ENCODE measurements at regions not wholly inside any gene's neighbourhood (a gene's known extent, or its start where the extent isn't known, plus 50 kb on each side); places are given as distances from the start of the nearest gene placed in this dataset.
A peak's percentile ranks its signal among the peaks of the same experiment; 100 is the strongest.
"Not testable (repeated sequence)": the region's sequence is repeated elsewhere in the genome, so short reads cannot be mapped to it uniquely, and the experiment has no call there.

GRCh38 chr9:90741036-90741435 lies 60.6 kb upstream of the SYK start:
- DNase-seq: no peak

GRCh38 chr9:90737742-90738141 lies 63.9 kb upstream of the SYK start:
- no peak for DNase-seq

GRCh38 chr9:90735952-90736351 lies 65.7 kb upstream of the SYK start:
- DNase-seq: peak; percentile 36

- DNase-seq: no peak
Measured at GRCh38 chr9:90734631-90735030, 67.0 kb upstream of the SYK start.

- no peak for DNase-seq
Measured at GRCh38 chr9:90729351-90729750, 72.3 kb upstream of the SYK start.

GRCh38 chr9:90727488-90727887 lies 74.1 kb upstream of the SYK start:
- DNase-seq: no peak

- DNase-seq: no peak
Measured at GRCh38 chr9:90726215-90726614, 75.4 kb upstream of the SYK start.

- DNase-seq: no peak
Measured at GRCh38 chr9:90724880-90725279, 76.7 kb upstream of the SYK start.

GRCh38 chr9:90724112-90724511 lies 77.5 kb upstream of the SYK start:
- no peak for DNase-seq

GRCh38 chr9:90722071-90722470 lies 79.4 kb upstream of the DIRAS2 start:
- no peak for DNase-seq

GRCh38 chr9:90720621-90721265 lies 78.1 kb upstream of the DIRAS2 start:
- DNase-seq: no peak

- no peak for DNase-seq
Measured at GRCh38 chr9:90706230-90706629, 63.6 kb upstream of the DIRAS2 start.

GRCh38 chr9:90702441-90702955 lies 59.9 kb upstream of the DIRAS2 start:
- no peak for DNase-seq

GRCh38 chr9:90698871-90699440 lies 56.3 kb upstream of the DIRAS2 start:
- DNase-seq: no peak

- DNase-seq: no peak
Measured at GRCh38 chr9:90697808-90698207, 55.2 kb upstream of the DIRAS2 start.

GRCh38 chr9:90694187-90694586 lies 51.6 kb upstream of the DIRAS2 start:
- DNase-seq: not testable (repeated sequence)
